SK-N-SH treated with all-trans-retinoic acid at 6 μM for 48 hours (cell line): ENCODE measurements at regions not wholly inside any gene's neighbourhood (a gene's known extent, or its start where the extent isn't known, plus 50 kb on each side); places are given as distances from the start of the nearest gene placed in this dataset.

Source experiments
- ATAC-seq: fragments of 200-7000 bp; cut with Tn5 transposase; 3 replicates; pipeline ENCODE4 v1.9.1; 2020; ENCODE audit warnings: mild to moderate bottlenecking, moderate library complexity
- ARNTL ChIP-seq: fragments of 450-650 bp; formaldehyde crosslinking; IDR thresholded peaks from 2 replicates; pipeline ENCODE4 v1.5.0; 2020; ENCODE audit warnings: low read depth, mild to moderate bottlenecking, moderate library complexity, borderline replicate concordance
- BACH2 ChIP-seq: fragments of 250-450 bp; sonication (Bioruptor Pico); IDR thresholded peaks from 2 replicates; pipeline ENCODE4 v1.9.0; 2021; ENCODE audit warnings: mild to moderate bottlenecking, borderline replicate concordance
- CREB5 ChIP-seq: fragments of 250-450 bp; sonication (Bioruptor Pico); IDR thresholded peaks from 2 replicates; pipeline ENCODE4 v1.5.1; 2020; ENCODE audit warnings: low read depth, mild to moderate bottlenecking, moderate library complexity
- CSRNP3 ChIP-seq: fragments of 250-450 bp; sonication (Bioruptor Pico); IDR thresholded peaks from 2 replicates; pipeline ENCODE4 v1.5.1; 2021; ENCODE audit warnings: mild to moderate bottlenecking, moderate library complexity
- ESRRG ChIP-seq: fragments of 250-450 bp; sonication (Bioruptor Pico); IDR thresholded peaks from 2 replicates; pipeline ENCODE4 v1.6.1; 2021; ENCODE audit warnings: mild to moderate bottlenecking
- GLIS3 ChIP-seq: fragments of 250-450 bp; sonication (Bioruptor Pico); IDR thresholded peaks from 2 replicates; pipeline ENCODE4 v1.5.0; 2020; ENCODE audit warnings: mild to moderate bottlenecking, moderate library complexity
- ISL1 ChIP-seq: fragments of 250-450 bp; sonication (Bioruptor Pico); IDR thresholded peaks from 2 replicates; pipeline ENCODE4 v2.1.2; 2022; ENCODE audit warnings: mild to moderate bottlenecking, moderate library complexity
- POU6F1 ChIP-seq: fragments of 250-450 bp; sonication (Bioruptor Pico); IDR thresholded peaks from 2 replicates; pipeline ENCODE4 v1.8.0; 2021; ENCODE audit warnings: low read depth, mild to moderate bottlenecking, moderate library complexity, borderline replicate concordance
- RARB ChIP-seq: fragments of 250-450 bp; sonication (Bioruptor Pico); IDR thresholded peaks from 2 replicates; pipeline ENCODE4 v1.8.0; 2021; ENCODE audit warnings: mild to moderate bottlenecking, moderate library complexity
- SNAI2 ChIP-seq: fragments of 250-450 bp; sonication (Bioruptor Pico); IDR thresholded peaks from 2 replicates; pipeline ENCODE4 v1.5.0; 2020; ENCODE audit warnings: mild to moderate bottlenecking, moderate library complexity
- TCF4 ChIP-seq: fragments of 250-450 bp; sonication (Bioruptor Pico); IDR thresholded peaks from 2 replicates; pipeline ENCODE4 v1.8.0; 2021; ENCODE audit warnings: mild to moderate bottlenecking, moderate library complexity, borderline replicate concordance
- ZC3H10 ChIP-seq: fragments of 250-450 bp; sonication (Bioruptor Pico); IDR thresholded peaks from 2 replicates; pipeline ENCODE4 v1.5.1; 2021; ENCODE audit warnings: mild to moderate bottlenecking, moderate library complexity
- ZFP3 ChIP-seq: fragments of 250-450 bp; sonication (Bioruptor Pico); IDR thresholded peaks from 2 replicates; pipeline ENCODE4 v1.5.0; 2020; ENCODE audit warnings: mild to moderate bottlenecking, moderate library complexity
- ZFP30 ChIP-seq: fragments of 450-650 bp; formaldehyde crosslinking; IDR thresholded peaks from 2 replicates; pipeline ENCODE4 v1.5.0; 2022; ENCODE audit warnings: mild to moderate bottlenecking, moderate library complexity
- ZNF565 ChIP-seq: fragments of 450-650 bp; formaldehyde crosslinking; conservative IDR thresholded peaks from 2 replicates; pipeline ENCODE4 v1.5.0; 2020; ENCODE audit warnings: low read depth, mild to moderate bottlenecking, moderate library complexity
- ZNF8 ChIP-seq: fragments of 450-650 bp; formaldehyde crosslinking; IDR thresholded peaks from 2 replicates; pipeline ENCODE4 v1.5.0; 2020; ENCODE audit warnings: mild to moderate bottlenecking, moderate library complexity

- no peak for TF ChIP-seq CSRNP3 (CRISPR knock-in tag)
- no peak for TF ChIP-seq ZC3H10 (CRISPR knock-in tag)
- no peak for TF ChIP-seq ZFP30 (CRISPR knock-in tag)
- no peak for TF ChIP-seq RARB
- no peak for TF ChIP-seq POU6F1
- no peak for TF ChIP-seq ESRRG (CRISPR knock-in tag)
- no peak for TF ChIP-seq ZNF565 (CRISPR knock-in tag)
- no peak for TF ChIP-seq SNAI2 (CRISPR knock-in tag)
- no peak for TF ChIP-seq BACH2
- no peak for TF ChIP-seq TCF4
- no peak for TF ChIP-seq CREB5 (CRISPR knock-in tag)
- no peak for TF ChIP-seq ARNTL
Measured at GRCh38 chr6:103215847-103216246, 1643.9 kb downstream of the HACE1 start (continued).

- no peak for TF ChIP-seq CSRNP3 (CRISPR knock-in tag)
- no peak for TF ChIP-seq ZFP30 (CRISPR knock-in tag)
- TF ChIP-seq ZFP3 (CRISPR knock-in tag): no peak
- ATAC-seq: no peak
Measured at GRCh38 chr6:103210686-103211085, 1649.0 kb downstream of the HACE1 start.

GRCh38 chr6:103198386-103198785 is 1661.3 kb downstream of the HACE1 start:
- ATAC-seq: no peak
- TF ChIP-seq POU6F1: no peak
- TF ChIP-seq ISL1 (CRISPR knock-in tag): no peak
- TF ChIP-seq CREB5 (CRISPR knock-in tag): no peak
- TF ChIP-seq SNAI2 (CRISPR knock-in tag): no peak
- no peak for TF ChIP-seq GLIS3 (CRISPR knock-in tag)
- TF ChIP-seq ZNF8 (CRISPR knock-in tag): no peak
- TF ChIP-seq ARNTL: no peak
- no peak for TF ChIP-seq CSRNP3 (CRISPR knock-in tag)

- no peak for ATAC-seq
- TF ChIP-seq TCF4 (no peak), SNAI2 (CRISPR knock-in tag) (no peak)
Measured at GRCh38 chr6:103193413-103193812, 1666.3 kb downstream of the HACE1 start.
